GM06990 (cell line): ENCODE measurements at regions not wholly inside any gene's neighbourhood (a gene's known extent, or its start where the extent isn't known, plus 50 kb on each side); places are given as distances from the start of the nearest gene placed in this dataset.
"Not testable (repeated sequence)": the region's sequence is repeated elsewhere in the genome, so short reads cannot be mapped to it uniquely, and the experiment has no call there.

Experiments
- DNase-seq: peaks from one replicate; pipeline ENCODE4 v3.0.0-alpha.2; 2011; ENCODE audit not compliant: insufficient read length; ENCODE audit errors: extremely low read depth
- H3K27me3 ChIP-seq: replicated peaks from 2 replicates; pipeline ENCODE4 v1.6.0; 2011; ENCODE audit warnings: low read length; ENCODE audit not compliant: control insufficient read depth, insufficient read depth
- H3K36me3 ChIP-seq: 2 replicates; pipeline ENCODE4 v1.5.1; 2011; ENCODE audit warnings: low read length; ENCODE audit not compliant: control insufficient read depth, insufficient read depth
- H3K4me3 ChIP-seq: replicated peaks from 2 replicates; pipeline ENCODE4 v1.5.1; 2011; ENCODE audit warnings: low read depth, mild to moderate bottlenecking, control low read depth, low read length
- TF ChIP-seq, protein P1 (sequence below): IDR thresholded peaks from 2 replicates; pipeline ENCODE4 v1.5.1; 2011; ENCODE audit warnings: low read length, control low read depth, mild to moderate bottlenecking, inconsistent platforms; ENCODE audit not compliant: insufficient read depth, poor library complexity, severe bottlenecking

- TF ChIP-seq, protein P1, sequence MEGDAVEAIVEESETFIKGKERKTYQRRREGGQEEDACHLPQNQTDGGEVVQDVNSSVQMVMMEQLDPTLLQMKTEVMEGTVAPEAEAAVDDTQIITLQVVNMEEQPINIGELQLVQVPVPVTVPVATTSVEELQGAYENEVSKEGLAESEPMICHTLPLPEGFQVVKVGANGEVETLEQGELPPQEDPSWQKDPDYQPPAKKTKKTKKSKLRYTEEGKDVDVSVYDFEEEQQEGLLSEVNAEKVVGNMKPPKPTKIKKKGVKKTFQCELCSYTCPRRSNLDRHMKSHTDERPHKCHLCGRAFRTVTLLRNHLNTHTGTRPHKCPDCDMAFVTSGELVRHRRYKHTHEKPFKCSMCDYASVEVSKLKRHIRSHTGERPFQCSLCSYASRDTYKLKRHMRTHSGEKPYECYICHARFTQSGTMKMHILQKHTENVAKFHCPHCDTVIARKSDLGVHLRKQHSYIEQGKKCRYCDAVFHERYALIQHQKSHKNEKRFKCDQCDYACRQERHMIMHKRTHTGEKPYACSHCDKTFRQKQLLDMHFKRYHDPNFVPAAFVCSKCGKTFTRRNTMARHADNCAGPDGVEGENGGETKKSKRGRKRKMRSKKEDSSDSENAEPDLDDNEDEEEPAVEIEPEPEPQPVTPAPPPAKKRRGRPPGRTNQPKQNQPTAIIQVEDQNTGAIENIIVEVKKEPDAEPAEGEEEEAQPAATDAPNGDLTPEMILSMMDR, result no peak
- Histone ChIP-seq H3K27me3 (no peaks in the 10 kb centered on the region), H3K36me3 (no peaks in the 10 kb centered on the region), H3K4me3 (no peak overlapping the region)
- DNase-seq, result no peak
Observed at GRCh38 chr11:112663947-112664634, 297.1 kb upstream of the NCAM1 start.

DNA sequence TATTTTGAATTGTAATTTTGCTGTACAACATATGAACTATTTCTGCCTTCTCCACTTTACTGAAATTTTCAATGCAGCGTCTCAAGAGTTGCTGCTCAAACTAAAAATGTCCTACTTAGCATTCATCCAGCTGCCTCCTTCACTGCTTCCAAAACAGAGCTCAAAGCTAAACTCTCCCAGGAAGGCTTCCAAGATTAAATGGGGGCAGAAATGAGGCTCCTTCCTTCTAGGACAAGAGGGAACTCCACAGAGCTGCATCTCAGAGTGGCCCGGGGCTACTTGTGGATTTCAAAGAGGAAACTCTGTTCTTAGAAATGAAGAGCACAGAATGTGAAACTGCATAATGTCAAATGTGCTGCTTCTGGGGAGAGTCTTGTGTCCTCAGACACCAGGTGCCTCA is 295.9 kb upstream of the NCAM1 start:
- Histone ChIP-seq H3K27me3 (no peaks in the 10 kb centered on the region), H3K36me3 (no peaks in the 10 kb centered on the region), H3K4me3 (no peak overlapping the region)
- no peak for DNase-seq
- TF ChIP-seq, protein P1, result no peak

DNA sequence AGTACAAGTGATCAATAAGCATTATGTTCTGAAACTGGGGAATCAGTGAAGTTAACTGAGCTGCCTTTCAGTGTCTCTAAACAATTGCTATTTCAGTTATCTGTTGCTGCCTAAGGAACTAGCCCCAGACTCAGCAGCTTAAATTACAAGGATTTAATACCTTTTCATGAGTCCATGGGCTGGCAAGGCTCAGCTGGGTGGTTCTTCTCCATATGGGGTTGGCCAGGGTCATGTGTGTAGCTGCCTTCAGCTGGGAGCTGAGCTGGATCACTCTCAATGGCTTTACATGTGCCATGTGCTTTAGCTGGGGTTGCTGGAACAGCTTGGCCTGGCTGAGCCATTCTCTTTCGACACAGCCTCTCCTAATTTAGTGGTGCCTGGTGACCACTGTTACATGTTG is 295.0 kb upstream of the NCAM1 start:
- no peak for DNase-seq
- Histone ChIP-seq H3K4me3 (no peak overlapping the region), H3K36me3 (no peaks in the 10 kb centered on the region), H3K27me3 (no peaks in the 10 kb centered on the region)
- TF ChIP-seq, protein P1, result no peak

DNA sequence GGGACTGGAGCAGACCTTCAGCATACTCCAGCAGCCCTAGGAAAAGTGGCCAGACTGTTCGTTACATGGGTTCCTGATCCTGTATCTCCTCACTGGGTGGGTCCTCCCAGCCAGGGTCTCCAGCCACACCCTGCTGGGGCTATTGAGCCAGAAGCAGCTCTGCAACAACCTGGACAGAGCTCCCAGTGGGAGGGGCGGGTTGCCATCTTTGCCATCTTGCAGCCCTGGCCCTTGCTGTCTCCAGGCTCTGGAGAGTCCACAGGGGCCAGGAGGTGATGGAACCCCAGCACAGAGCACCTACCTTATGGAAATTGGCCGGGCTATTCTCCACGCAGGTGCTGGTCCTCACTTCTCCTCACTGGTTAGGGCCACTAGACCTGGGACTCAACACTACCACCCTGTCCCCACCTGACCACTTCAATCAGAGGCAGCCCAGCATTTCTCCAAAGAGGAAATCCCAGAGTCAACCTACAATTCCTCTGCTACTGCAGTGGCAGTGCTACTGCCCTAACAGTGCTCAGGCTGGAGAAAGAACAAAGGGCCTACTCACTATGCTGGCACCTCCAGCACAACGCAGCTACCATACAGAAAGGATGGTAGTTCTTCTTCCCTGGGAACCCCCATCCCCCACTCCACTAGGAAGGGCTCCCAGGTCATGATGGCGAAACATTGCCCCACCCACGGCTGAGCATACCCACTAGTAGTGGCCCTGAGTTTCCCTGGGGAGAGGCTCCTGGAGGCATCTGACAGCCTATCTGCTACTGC is 290.2 kb upstream of the NCAM1 start:
- no peak overlapping the region for H3K4me3 ChIP-seq

GRCh38 chr11:112673401-112673800 is 287.8 kb upstream of the NCAM1 start:
- not testable (repeated sequence) for H3K4me3 ChIP-seq, H3K36me3 ChIP-seq, H3K27me3 ChIP-seq, DNase-seq

More for the DNA sequence above, 290.2 kb upstream of the NCAM1 start:
- TF ChIP-seq, protein P1, result no peak
- no peak for DNase-seq
- Histone ChIP-seq H3K36me3 (no peaks in the 10 kb centered on the region), H3K27me3 (no peaks in the 10 kb centered on the region)

- H3K4me3 ChIP-seq, result no peak overlapping the region
- H3K36me3 ChIP-seq, result no peaks in the 10 kb centered on the region
- TF ChIP-seq, protein P1, result no peak
- no peaks in the 10 kb centered on the region for H3K27me3 ChIP-seq
- DNase-seq, result no peak
Observed at GRCh38 chr11:112685111-112685510, 276.1 kb upstream of the NCAM1 start.
